ENCODE measurements at regions not wholly inside any gene's neighbourhood (a gene's known extent, or its start where the extent isn't known, plus 50 kb on each side); places are given as distances from the start of the nearest gene placed in this dataset.

DNA sequence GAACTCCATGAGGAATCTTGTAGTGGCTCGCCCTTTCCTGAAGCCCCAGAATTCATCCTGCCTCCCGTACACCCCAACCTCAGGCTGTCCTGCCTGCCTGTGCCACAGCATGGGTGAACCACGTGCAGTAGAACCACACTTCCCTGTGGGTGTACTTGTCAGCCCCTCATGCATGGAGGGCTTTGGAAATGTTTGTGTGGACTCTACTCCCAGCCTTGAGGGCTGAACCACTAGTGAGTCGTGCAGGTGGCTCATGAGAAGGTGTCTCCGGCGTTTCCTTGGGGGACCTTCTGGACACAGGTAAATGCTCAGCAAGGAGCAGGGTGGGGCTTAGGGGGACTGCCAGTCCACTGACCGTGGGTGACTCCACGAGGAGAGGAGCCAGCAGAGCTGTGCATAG is 58.7 kb upstream of the ADORA2B start:
- 27% methylated on average over 7 of the region's 8 CpGs for WGBS (ENCODE audit: low lambda C conversion rate)

More for the DNA sequence above, 58.7 kb upstream of the ADORA2B start:
- in situ Hi-C loops (cut with HindIII; ENCODE audit: extremely low pct_ligation_motif_present, low pct_unique_long_range_greater_than_20kb) = no loop called here
- Histone ChIP-seq H4K20me1 (ENCODE audit: insufficient read depth, low read length) (no peaks in the 10 kb centered on the region), H3K79me2 (ENCODE audit: insufficient read depth, low read length) (no peaks in the 10 kb centered on the region), H3K27ac (ENCODE audit: extremely low read length, insufficient read depth, low read length) (no peak overlapping the region), H3K4me2 (ENCODE audit: low read depth, low read length) (no peak overlapping the region), H3K9me3 (ENCODE audit: low read length) (no peaks in the 10 kb centered on the region), H3K9ac (ENCODE audit: insufficient read depth, low read depth, low read length) (no peak overlapping the region), H3K4me3 (replicated peaks in 1 of 3; ENCODE audit: insufficient read depth in 1 of 3, low read depth in 2 of 3, low read length in 3 of 3) (no peak overlapping the region), H3K36me3 (replicated peaks in 1 of 2; ENCODE audit: control insufficient read depth in 1 of 2, insufficient read depth in 2 of 2, low read length in 2 of 2) (no peaks in the 10 kb centered on the region), H3K4me1 (ENCODE audit: insufficient read depth, low read length) (peaks cover 11% of the 10 kb centered on the region), H2AFZ (ENCODE audit: low read length) (no peak overlapping the region), H3K27me3 (ENCODE audit: control insufficient read depth in 1 of 2, insufficient read depth in 2 of 2, low read length in 2 of 2) (no peaks in the 10 kb centered on the region)
- ATAC-seq (no peak), FAIRE-seq (no peak), DNase-seq (ENCODE audit: low spot score) (no peak)
- CTCF ChIA-PET (ENCODE audit: low intra/inter-chr PET ratio, low total read pairs) = no interaction called here
- POLR2A ChIA-PET = no interaction called here
- intact Hi-C loops (cut with micrococcal nuclease; ENCODE audit: unreplicated experiment) = no loop called here
- no TSS peak for BruUV-seq (replicated peaks)
- TF ChIP-seq TCF7L2 (IDR thresholded peaks at IDR 0.05; ENCODE audit: low read depth, low read length) (no peak), TCF7 (IDR thresholded peaks at IDR 0.05; ENCODE audit: low read depth) (no peak), ZNF343 (CRISPR knock-in tag; IDR thresholded peaks at IDR 0.05) (no peak), HNRNPUL1 (IDR thresholded peaks at IDR 0.05; ENCODE audit: low read depth, low read length) (no peak), ZNF75D (CRISPR knock-in tag; IDR thresholded peaks at IDR 0.05; ENCODE audit: borderline replicate concordance) (no peak), RCOR2 (CRISPR knock-in tag; IDR thresholded peaks at IDR 0.05) (no peak), CREM (IDR thresholded peaks at IDR 0.05) (no peak), CREM (CRISPR knock-in tag; IDR thresholded peaks at IDR 0.05) (no peak), SATB2 (CRISPR knock-in tag; IDR thresholded peaks at IDR 0.05) (no peak), TARDBP (CRISPR knock-in tag; IDR thresholded peaks at IDR 0.05) (no peak), NFIC (IDR thresholded peaks at IDR 0.05; ENCODE audit: low read length) (no peak), ZNF431 (CRISPR knock-in tag; IDR thresholded peaks at IDR 0.05; ENCODE audit: borderline replicate concordance, low read depth) (no peak), ATF7-NPFF (CRISPR knock-in tag; IDR thresholded peaks at IDR 0.05; ENCODE audit: low read depth) (no peak)
- TF ChIP-seq, protein P1, sequence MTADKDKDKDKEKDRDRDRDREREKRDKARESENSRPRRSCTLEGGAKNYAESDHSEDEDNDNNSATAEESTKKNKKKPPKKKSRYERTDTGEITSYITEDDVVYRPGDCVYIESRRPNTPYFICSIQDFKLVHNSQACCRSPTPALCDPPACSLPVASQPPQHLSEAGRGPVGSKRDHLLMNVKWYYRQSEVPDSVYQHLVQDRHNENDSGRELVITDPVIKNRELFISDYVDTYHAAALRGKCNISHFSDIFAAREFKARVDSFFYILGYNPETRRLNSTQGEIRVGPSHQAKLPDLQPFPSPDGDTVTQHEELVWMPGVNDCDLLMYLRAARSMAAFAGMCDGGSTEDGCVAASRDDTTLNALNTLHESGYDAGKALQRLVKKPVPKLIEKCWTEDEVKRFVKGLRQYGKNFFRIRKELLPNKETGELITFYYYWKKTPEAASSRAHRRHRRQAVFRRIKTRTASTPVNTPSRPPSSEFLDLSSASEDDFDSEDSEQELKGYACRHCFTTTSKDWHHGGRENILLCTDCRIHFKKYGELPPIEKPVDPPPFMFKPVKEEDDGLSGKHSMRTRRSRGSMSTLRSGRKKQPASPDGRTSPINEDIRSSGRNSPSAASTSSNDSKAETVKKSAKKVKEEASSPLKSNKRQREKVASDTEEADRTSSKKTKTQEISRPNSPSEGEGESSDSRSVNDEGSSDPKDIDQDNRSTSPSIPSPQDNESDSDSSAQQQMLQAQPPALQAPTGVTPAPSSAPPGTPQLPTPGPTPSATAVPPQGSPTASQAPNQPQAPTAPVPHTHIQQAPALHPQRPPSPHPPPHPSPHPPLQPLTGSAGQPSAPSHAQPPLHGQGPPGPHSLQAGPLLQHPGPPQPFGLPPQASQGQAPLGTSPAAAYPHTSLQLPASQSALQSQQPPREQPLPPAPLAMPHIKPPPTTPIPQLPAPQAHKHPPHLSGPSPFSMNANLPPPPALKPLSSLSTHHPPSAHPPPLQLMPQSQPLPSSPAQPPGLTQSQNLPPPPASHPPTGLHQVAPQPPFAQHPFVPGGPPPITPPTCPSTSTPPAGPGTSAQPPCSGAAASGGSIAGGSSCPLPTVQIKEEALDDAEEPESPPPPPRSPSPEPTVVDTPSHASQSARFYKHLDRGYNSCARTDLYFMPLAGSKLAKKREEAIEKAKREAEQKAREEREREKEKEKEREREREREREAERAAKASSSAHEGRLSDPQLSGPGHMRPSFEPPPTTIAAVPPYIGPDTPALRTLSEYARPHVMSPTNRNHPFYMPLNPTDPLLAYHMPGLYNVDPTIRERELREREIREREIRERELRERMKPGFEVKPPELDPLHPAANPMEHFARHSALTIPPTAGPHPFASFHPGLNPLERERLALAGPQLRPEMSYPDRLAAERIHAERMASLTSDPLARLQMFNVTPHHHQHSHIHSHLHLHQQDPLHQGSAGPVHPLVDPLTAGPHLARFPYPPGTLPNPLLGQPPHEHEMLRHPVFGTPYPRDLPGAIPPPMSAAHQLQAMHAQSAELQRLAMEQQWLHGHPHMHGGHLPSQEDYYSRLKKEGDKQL (CRISPR knock-in tag; IDR thresholded peaks at IDR 0.05; ENCODE audit: low read depth) = no peak
- TF ChIP-seq, protein P2, sequence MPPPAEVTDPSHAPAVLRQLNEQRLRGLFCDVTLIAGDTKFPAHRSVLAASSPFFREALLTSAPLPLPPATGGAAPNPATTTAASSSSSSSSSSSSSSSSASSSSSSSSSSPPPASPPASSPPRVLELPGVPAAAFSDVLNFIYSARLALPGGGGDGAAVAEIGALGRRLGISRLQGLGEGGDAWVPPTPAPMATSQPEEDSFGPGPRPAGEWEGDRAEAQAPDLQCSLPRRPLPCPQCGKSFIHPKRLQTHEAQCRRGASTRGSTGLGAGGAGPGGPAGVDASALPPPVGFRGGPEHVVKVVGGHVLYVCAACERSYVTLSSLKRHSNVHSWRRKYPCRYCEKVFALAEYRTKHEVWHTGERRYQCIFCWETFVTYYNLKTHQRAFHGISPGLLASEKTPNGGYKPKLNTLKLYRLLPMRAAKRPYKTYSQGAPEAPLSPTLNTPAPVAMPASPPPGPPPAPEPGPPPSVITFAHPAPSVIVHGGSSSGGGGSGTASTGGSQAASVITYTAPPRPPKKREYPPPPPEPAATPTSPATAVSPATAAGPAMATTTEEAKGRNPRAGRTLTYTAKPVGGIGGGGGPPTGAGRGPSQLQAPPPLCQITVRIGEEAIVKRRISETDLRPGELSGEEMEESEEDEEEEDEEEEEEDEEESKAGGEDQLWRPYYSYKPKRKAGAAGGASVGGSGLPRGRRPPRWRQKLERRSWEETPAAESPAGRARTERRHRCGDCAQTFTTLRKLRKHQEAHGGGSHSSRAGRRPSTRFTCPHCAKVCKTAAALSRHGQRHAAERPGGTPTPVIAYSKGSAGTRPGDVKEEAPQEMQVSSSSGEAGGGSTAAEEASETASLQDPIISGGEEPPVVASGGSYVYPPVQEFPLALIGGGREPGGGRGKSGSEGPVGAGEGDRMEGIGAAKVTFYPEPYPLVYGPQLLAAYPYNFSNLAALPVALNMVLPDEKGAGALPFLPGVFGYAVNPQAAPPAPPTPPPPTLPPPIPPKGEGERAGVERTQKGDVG (CRISPR knock-in tag; IDR thresholded peaks at IDR 0.05; ENCODE audit: borderline replicate concordance) = no peak
- TF ChIP-seq, protein P3, sequence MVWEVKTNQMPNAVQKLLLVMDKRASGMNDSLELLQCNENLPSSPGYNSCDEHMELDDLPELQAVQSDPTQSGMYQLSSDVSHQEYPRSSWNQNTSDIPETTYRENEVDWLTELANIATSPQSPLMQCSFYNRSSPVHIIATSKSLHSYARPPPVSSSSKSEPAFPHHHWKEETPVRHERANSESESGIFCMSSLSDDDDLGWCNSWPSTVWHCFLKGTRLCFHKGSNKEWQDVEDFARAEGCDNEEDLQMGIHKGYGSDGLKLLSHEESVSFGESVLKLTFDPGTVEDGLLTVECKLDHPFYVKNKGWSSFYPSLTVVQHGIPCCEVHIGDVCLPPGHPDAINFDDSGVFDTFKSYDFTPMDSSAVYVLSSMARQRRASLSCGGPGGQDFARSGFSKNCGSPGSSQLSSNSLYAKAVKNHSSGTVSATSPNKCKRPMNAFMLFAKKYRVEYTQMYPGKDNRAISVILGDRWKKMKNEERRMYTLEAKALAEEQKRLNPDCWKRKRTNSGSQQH (CRISPR knock-in tag; IDR thresholded peaks at IDR 0.05; ENCODE audit: low read depth) = no peak
